ENCODE measurements at regions not wholly inside any gene's neighbourhood (a gene's known extent, or its start where the extent isn't known, plus 50 kb on each side); places are given as distances from the start of the nearest gene placed in this dataset.

GRCh38 chr9:28407351-28407750 is 834.1 kb upstream of the C9orf72 start:
- TF ChIP-seq ZNF263 (CRISPR knock-in tag; IDR thresholded peaks at IDR 0.05), result no peak
- TF ChIP-seq, protein P1, sequence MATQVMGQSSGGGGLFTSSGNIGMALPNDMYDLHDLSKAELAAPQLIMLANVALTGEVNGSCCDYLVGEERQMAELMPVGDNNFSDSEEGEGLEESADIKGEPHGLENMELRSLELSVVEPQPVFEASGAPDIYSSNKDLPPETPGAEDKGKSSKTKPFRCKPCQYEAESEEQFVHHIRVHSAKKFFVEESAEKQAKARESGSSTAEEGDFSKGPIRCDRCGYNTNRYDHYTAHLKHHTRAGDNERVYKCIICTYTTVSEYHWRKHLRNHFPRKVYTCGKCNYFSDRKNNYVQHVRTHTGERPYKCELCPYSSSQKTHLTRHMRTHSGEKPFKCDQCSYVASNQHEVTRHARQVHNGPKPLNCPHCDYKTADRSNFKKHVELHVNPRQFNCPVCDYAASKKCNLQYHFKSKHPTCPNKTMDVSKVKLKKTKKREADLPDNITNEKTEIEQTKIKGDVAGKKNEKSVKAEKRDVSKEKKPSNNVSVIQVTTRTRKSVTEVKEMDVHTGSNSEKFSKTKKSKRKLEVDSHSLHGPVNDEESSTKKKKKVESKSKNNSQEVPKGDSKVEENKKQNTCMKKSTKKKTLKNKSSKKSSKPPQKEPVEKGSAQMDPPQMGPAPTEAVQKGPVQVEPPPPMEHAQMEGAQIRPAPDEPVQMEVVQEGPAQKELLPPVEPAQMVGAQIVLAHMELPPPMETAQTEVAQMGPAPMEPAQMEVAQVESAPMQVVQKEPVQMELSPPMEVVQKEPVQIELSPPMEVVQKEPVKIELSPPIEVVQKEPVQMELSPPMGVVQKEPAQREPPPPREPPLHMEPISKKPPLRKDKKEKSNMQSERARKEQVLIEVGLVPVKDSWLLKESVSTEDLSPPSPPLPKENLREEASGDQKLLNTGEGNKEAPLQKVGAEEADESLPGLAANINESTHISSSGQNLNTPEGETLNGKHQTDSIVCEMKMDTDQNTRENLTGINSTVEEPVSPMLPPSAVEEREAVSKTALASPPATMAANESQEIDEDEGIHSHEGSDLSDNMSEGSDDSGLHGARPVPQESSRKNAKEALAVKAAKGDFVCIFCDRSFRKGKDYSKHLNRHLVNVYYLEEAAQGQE (IDR thresholded peaks at IDR 0.05; ENCODE audit: borderline replicate concordance in 1 of 2, low read depth in 1 of 2, low read length in 2 of 2), result no peak
- no peak for TF ChIP-seq ZNF337 (CRISPR knock-in tag; IDR thresholded peaks at IDR 0.05; ENCODE audit: borderline replicate concordance, low read depth)
- no peak for TF ChIP-seq ELF4 (CRISPR knock-in tag; IDR thresholded peaks at IDR 0.05; ENCODE audit: borderline replicate concordance)
- no peak for TF ChIP-seq NCOR1 (IDR thresholded peaks at IDR 0.05; ENCODE audit: borderline replicate concordance, low read length)
- TF ChIP-seq SETDB1 (CRISPR knock-in tag; IDR thresholded peaks at IDR 0.05; ENCODE audit: borderline replicate concordance), result no peak
- TF ChIP-seq RAD51 (IDR thresholded peaks at IDR 0.05; ENCODE audit: borderline replicate concordance), result no peak
- no peak for TF ChIP-seq TCF7L2 (IDR thresholded peaks at IDR 0.05; ENCODE audit: low read depth, low read length)
- TF ChIP-seq ZNF18 (CRISPR knock-in tag; IDR thresholded peaks at IDR 0.05; ENCODE audit: insufficient replicate concordance), result no peak
- no peak for TF ChIP-seq BCL3 (CRISPR knock-in tag; IDR thresholded peaks at IDR 0.05)
- TF ChIP-seq KLF9 (CRISPR knock-in tag; IDR thresholded peaks at IDR 0.05; ENCODE audit: low read depth), result no peak
- TF ChIP-seq NR2C2 (CRISPR knock-in tag; IDR thresholded peaks at IDR 0.05; ENCODE audit: borderline replicate concordance), result no peak
- TF ChIP-seq STAT5B (CRISPR knock-in tag; IDR thresholded peaks at IDR 0.05), result no peak
